Ovary (tissue), 3 donors: ENCODE measurements at regions not wholly inside any gene's neighbourhood (a gene's known extent, or its start where the extent isn't known, plus 50 kb on each side); places are given as distances from the start of the nearest gene placed in this dataset.

Experiments used
- CTCF ChIP-seq, 3 donors: fragments of 450-650 bp in 2 of 3; fragments of 200-600 bp in 1 of 3; IDR thresholded peaks; one replicate each; pipeline versions ENCODE4 v1.5.1 to v1.8.0; 2016 to 2022; ENCODE audit warnings: antibody characterized with exemption in 3 of 3, mild to moderate bottlenecking in 1 of 3
- EP300 ChIP-seq: sonication (generic); formaldehyde crosslinking; IDR thresholded peaks from one replicate; pipeline ENCODE4 v1.6.1; 2017; ENCODE audit warnings: antibody characterized with exemption
- POLR2A ChIP-seq: fragments of 450-650 bp; IDR thresholded peaks from one replicate; pipeline ENCODE4 v1.6.1; 2017; ENCODE audit warnings: antibody characterized with exemption, mild to moderate bottlenecking, moderate library complexity
- donor health status: DM: no; HTN: no; CAD: no.

- TF ChIP-seq CTCF (IDR thresholded peaks at IDR 0.05) (no peak), POLR2A (no peak), EP300 (no peak)
These were observed 106.8 kb upstream of the AFDN start for GRCh38 chr6:167719920-167720319.
